PC-3 (cell line): ENCODE measurements at regions not wholly inside any gene's neighbourhood (a gene's known extent, or its start where the extent isn't known, plus 50 kb on each side); places are given as distances from the start of the nearest gene placed in this dataset.

Source experiments
- ATAC-seq: fragments of 200-7000 bp; cut with Tn5 transposase; 2 replicates; pipeline ENCODE4 v1.9.1; 2020; ENCODE audit warnings: mild to moderate bottlenecking, moderate library complexity
- BruUV-seq: library from RNA; stranded (reverse); fragments of 400-500 nt; replicated peaks from 2 replicates; lab custom pipeline; 2021; lab: Mats Ljungman, UMichigan
- CTCF ChIA-PET: fragments of 300-600 bp; sonication (Branson Sonifier 250); formaldehyde crosslinking; loops from one replicate; lab custom pipeline; 2022; ENCODE audit warnings: antibody characterized with exemption; lab: Charles Lee
- POLR2A ChIA-PET: fragments of 300-600 bp; sonication (Branson Sonifier 250); formaldehyde crosslinking; loops from one replicate; lab custom pipeline; 2022; ENCODE audit warnings: antibody characterized with exemption; ENCODE audit not compliant: unreplicated experiment; lab: Charles Lee
- DNase-seq: peaks from one replicate; pipeline ENCODE4 v3.0.0-alpha.2; 2015
- H2AFZ ChIP-seq: fragments of 300-600 bp; sonication (generic); 2 replicates; pipeline ENCODE4 v1.6.0; 2016; ENCODE audit warnings: antibody characterized with exemption, low read length
- H3F3A ChIP-seq: fragments of 300-600 bp; sonication (generic); one replicate; pipeline ENCODE4 v1.6.0; 2017; ENCODE audit warnings: antibody characterized with exemption, low read length, control low read depth, mild to moderate bottlenecking; ENCODE audit not compliant: unreplicated experiment
- H3K27ac ChIP-seq: fragments of 300-600 bp; sonication (generic); 2 replicates; pipeline ENCODE4 v1.5.1; 2016; ENCODE audit warnings: mild to moderate bottlenecking, low read length
- H3K27me3 ChIP-seq: fragments of 300-600 bp; sonication (generic); 2 replicates; pipeline ENCODE4 v1.6.1; 2016; ENCODE audit warnings: low read length, mixed read lengths
- H3K36me3 ChIP-seq: fragments of 300-600 bp; sonication (generic); 2 replicates; pipeline ENCODE4 v1.6.1; 2016; ENCODE audit warnings: low read depth, mixed run types, low read length, mixed read lengths
- H3K4me1 ChIP-seq: fragments of 300-600 bp; sonication (generic); 2 replicates; pipeline ENCODE4 v1.5.1; 2016; ENCODE audit warnings: low read length; ENCODE audit not compliant: insufficient read depth
- H3K4me2 ChIP-seq: fragments of 300-600 bp; sonication (generic); 2 replicates; pipeline ENCODE4 v1.6.0; 2016; ENCODE audit warnings: low read length
- H3K4me3 ChIP-seq: fragments of 300-600 bp; sonication (generic); 2 replicates; pipeline ENCODE4 v1.5.1; 2016; ENCODE audit warnings: mild to moderate bottlenecking, low read length, mixed read lengths
- H3K79me2 ChIP-seq: fragments of 300-600 bp; sonication (generic); 2 replicates; pipeline ENCODE4 v1.6.1; 2017; ENCODE audit warnings: low read length, mixed read lengths
- H3K9ac ChIP-seq: fragments of 300-600 bp; sonication (generic); 2 replicates; pipeline ENCODE4 v1.6.0; 2016; ENCODE audit warnings: mild to moderate bottlenecking, low read length
- H3K9me2 ChIP-seq: fragments of 300-600 bp; sonication (generic); replicated peaks from 2 replicates; pipeline ENCODE4 v1.6.1; 2016; ENCODE audit warnings: mixed run types, low read length, mixed read lengths
- H3K9me3 ChIP-seq: fragments of 300-600 bp; sonication (generic); 2 replicates; pipeline ENCODE4 v1.6.1; 2016; ENCODE audit warnings: low read length, mixed read lengths
- H4K20me1 ChIP-seq: fragments of 300-600 bp; sonication (generic); 2 replicates; pipeline ENCODE4 v1.6.1; 2016; ENCODE audit warnings: low read length, mixed read lengths
- EZH2 ChIP-seq: fragments of 300-600 bp; sonication (generic); IDR thresholded peaks from one replicate; pipeline ENCODE4 v1.6.1; 2017; ENCODE audit warnings: antibody characterized with exemption, mild to moderate bottlenecking, low read length; ENCODE audit not compliant: unreplicated experiment
- EZH2phosphoT487 ChIP-seq: fragments of 300-600 bp; sonication (generic); IDR thresholded peaks from 2 replicates; pipeline ENCODE4 v1.6.1; 2018; ENCODE audit warnings: mild to moderate bottlenecking, antibody characterized with exemption, low read length, borderline replicate concordance
- intact Hi-C: fragments of 100-400 bp; cut with micrococcal nuclease; formaldehyde crosslinking; loops from 2 replicates; pipeline ENCODE4 v1.9.0; 2023
- TF ChIP-seq, protein P1 (sequence below): fragments of 300-600 bp; sonication (generic); conservative IDR thresholded peaks from 2 replicates; pipeline ENCODE4 v1.5.1; 2017; ENCODE audit warnings: antibody characterized with exemption, low read depth, mild to moderate bottlenecking, low read length

GRCh38 chr10:69738071-69738470 is 63.6 kb upstream of the COL13A1 start:
- H3K79me2 ChIP-seq: no peaks in the 10 kb centered on the region
- H3K9me3 ChIP-seq: no peaks in the 10 kb centered on the region
- H3K4me2 ChIP-seq: no peak overlapping the region
- H3K27me3 ChIP-seq: no peaks in the 10 kb centered on the region
- POLR2A ChIA-PET: no interaction called here
- no peaks in the 10 kb centered on the region for H4K20me1 ChIP-seq
- no peak overlapping the region for H3K4me3 ChIP-seq
- CTCF ChIA-PET: no interaction called here
- TF ChIP-seq EZH2 (no peak), EZH2phosphoT487 (no peak)
- TF ChIP-seq, protein P1, sequence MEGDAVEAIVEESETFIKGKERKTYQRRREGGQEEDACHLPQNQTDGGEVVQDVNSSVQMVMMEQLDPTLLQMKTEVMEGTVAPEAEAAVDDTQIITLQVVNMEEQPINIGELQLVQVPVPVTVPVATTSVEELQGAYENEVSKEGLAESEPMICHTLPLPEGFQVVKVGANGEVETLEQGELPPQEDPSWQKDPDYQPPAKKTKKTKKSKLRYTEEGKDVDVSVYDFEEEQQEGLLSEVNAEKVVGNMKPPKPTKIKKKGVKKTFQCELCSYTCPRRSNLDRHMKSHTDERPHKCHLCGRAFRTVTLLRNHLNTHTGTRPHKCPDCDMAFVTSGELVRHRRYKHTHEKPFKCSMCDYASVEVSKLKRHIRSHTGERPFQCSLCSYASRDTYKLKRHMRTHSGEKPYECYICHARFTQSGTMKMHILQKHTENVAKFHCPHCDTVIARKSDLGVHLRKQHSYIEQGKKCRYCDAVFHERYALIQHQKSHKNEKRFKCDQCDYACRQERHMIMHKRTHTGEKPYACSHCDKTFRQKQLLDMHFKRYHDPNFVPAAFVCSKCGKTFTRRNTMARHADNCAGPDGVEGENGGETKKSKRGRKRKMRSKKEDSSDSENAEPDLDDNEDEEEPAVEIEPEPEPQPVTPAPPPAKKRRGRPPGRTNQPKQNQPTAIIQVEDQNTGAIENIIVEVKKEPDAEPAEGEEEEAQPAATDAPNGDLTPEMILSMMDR: no peak
- no peak overlapping the region for H2AFZ ChIP-seq
- intact Hi-C loops: no loop called here
- no peak overlapping the region for H3K27ac ChIP-seq
- no peaks in the 10 kb centered on the region for H3F3A ChIP-seq
- H3K9ac ChIP-seq: no peak overlapping the region
- no peaks in the 10 kb centered on the region for H3K9me2 ChIP-seq
- no peaks in the 10 kb centered on the region for H3K36me3 ChIP-seq
- ATAC-seq (no peak), DNase-seq (no peak)
- H3K4me1 ChIP-seq: 0 out of 2 replicates have a peak, but pooled peaks cover 7% of the 10 kb centered on the region
- no TSS peak for BruUV-seq

DNA sequence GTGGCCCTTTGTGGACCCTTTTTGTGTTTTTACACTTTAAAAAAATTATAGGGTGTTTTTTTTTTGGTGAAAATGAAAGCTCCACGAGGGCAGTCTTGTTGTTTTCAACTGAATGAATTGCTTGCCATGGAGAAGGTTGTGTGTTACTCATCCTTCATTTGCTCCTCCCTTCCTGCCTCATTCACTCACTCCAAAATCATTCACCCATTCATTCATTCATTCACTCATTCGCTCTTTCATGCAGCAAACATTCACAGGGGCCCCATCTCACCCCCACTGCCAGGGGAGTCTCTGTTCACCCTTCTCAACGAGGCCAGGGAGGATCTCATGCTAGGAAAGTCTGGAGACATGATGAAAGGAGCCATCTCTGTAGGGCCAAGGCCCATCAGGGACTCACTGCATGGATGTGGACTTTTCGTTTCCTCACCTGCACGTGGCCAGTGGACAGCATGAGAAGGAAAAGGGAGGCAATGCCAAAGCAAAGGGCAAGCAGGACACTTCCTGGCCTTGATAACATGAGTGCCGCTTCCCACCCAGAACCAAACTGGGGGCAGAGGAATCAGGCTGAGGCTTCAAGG is 62.8 kb upstream of the COL13A1 start:
- no peak for TF ChIP-seq EZH2
- TF ChIP-seq, protein P1: no peak
- no peak overlapping the region for H3K4me2 ChIP-seq
- H3K27me3 ChIP-seq: no peaks in the 10 kb centered on the region
- H3K36me3 ChIP-seq: no peaks in the 10 kb centered on the region
- no peaks in the 10 kb centered on the region for H3K9me3 ChIP-seq
- no peaks in the 10 kb centered on the region for H3K79me2 ChIP-seq
- no TSS peak for BruUV-seq
- CTCF ChIA-PET: no interaction called here
- H4K20me1 ChIP-seq: no peaks in the 10 kb centered on the region
- ATAC-seq: no peak
- H3K4me1 ChIP-seq: 0 out of 2 replicates have a peak, but pooled peaks cover 3% of the 10 kb centered on the region
- intact Hi-C loops: no loop called here
- POLR2A ChIA-PET: no interaction called here
- no peak overlapping the region for H3K27ac ChIP-seq
- no peak overlapping the region for H2AFZ ChIP-seq
- H3K9me2 ChIP-seq: no peaks in the 10 kb centered on the region
- no peak overlapping the region for H3K9ac ChIP-seq
- H3K4me3 ChIP-seq: no peak overlapping the region
- DNase-seq: no peak
- no peaks in the 10 kb centered on the region for H3F3A ChIP-seq

GRCh38 chr10:69739634-69740033 is 62.1 kb upstream of the COL13A1 start:
- ChIA-PET POLR2A (no interaction called here), CTCF (no interaction called here)
- Histone ChIP-seq H4K20me1 (no peaks in the 10 kb centered on the region), H3K4me3 (no peak overlapping the region), H2AFZ (no peak overlapping the region), H3K27me3 (no peaks in the 10 kb centered on the region), H3K9ac (no peak overlapping the region), H3K4me1 (peaks cover 1% of the 10 kb centered on the region), H3K9me2 (no peaks in the 10 kb centered on the region), H3K27ac (no peak overlapping the region), H3K4me2 (no peak overlapping the region), H3K36me3 (no peaks in the 10 kb centered on the region), H3K9me3 (no peaks in the 10 kb centered on the region), H3K79me2 (no peaks in the 10 kb centered on the region), H3F3A (no peaks in the 10 kb centered on the region)
- BruUV-seq: no TSS peak
- TF ChIP-seq EZH2: no peak
- TF ChIP-seq EZH2phosphoT487: no peak
- TF ChIP-seq, protein P1: no peak
- DNase-seq (no peak), ATAC-seq (no peak)
- intact Hi-C loops: no loop called here
